GM18519 (cell line): ENCODE measurements at regions not wholly inside any gene's neighbourhood (a gene's known extent, or its start where the extent isn't known, plus 50 kb on each side); places are given as distances from the start of the nearest gene placed in this dataset.

Experiments
- ATAC-seq: cut with Tn5 transposase; IDR thresholded peaks from one replicate; pipeline ENCODE4 v1.9.1; 2021; ENCODE audit warnings: mild to moderate bottlenecking, moderate library complexity; ENCODE audit not compliant: unreplicated experiment, low FRiP score

DNA sequence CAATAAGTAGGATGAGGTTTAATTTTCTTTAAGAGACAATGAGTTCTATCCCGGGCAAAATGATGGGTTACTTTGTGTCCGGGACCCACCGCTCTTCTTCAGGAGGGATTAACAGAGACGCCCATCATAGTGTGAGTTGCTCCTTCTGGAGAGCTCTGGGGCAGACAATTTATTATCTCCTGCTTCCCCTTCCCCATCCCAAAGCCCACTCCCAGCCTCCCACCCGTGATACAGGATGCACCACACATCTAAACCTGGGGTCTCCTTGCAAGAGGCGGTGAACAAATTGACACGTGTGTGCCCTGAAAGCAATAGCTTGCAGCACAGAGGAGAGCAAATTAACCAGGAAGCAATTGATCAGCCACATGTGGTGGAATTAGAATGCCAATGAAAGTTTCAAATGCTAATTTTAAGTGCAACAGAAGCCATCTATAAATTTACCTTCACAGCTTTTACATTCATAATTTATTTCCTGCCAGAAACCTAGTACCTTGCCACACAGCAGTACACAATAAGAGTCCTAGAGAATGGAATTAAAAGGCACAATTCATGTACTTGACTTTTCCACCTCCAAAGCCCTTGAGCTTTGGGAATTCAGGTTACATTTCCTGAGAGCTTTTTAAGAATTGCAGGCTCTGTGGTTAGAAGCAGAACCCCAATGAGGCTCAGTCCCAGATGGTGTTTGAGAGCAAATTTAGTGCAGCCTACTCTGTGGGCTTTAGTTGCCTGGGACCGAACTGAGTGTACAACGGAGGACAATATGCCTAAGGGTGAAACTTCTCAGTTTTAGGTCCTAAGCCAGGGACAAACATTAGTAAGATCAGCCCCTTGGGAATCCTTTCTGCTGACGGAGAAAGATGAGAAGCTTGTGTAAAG, 399.6 kb downstream of the MED10 start:
- no peak for ATAC-seq

DNA sequence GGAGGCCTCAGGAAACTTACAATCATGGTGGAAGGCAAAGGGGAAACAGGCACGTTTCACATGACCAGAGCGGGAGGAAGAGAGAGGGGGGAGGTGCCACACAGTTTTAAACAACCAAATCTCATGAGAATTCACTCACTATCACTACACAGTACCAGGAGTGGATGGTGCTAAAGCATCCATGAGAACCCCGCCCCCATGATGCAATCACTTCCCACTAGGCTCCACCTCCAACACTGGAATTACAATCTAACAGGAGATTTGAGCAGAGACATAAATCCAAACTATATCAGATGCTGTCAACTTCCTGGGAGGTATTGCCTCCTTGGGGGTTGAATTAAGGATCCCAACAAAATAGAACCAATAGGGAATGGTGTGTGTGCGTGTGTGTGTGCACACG, 407.1 kb downstream of the MED10 start:
- no peak for ATAC-seq

DNA sequence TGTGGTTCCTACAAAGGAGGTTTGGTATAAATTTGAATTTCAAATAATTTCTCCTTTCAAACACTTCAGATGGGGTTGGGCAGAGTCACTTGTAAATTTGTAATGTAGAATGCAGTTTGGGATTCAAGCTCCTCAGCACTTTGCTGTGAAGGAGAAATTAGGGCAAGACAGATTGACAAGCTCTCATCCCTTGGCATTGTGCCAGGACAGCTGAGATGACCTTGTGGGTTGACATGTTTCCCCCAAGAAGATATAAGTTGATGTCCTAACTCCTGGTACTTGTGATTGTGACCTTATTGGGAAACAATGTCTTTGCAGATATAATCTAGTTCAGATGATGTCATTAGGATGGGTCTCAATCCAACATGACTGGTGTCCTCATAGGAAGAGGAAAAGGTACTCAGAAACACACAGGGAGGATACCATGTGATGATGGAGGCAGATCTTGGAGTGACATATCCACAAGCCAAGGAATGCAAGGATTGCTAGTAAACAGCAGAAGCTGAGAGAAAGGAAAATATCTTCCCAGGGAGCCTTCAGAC, 408.3 kb downstream of the MED10 start:
- no peak for ATAC-seq

DNA sequence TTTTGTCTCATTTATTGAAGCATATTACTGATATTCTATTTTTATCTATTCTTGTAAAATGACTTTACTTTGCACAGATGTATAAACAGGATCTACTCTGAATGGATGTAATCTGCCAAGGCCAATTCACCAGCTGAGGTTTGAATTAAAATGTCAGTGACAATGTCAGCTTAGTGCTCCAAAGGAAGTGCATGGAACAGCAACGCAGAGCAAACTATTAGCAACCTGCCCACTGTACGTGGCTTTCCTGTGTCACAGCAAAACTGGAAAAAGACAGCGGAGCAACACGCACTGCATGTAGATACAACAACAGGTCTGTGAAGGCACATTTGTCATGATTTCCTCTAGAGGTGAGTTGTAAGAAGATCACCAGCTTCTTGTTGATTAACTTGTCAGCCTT, 409.4 kb downstream of the MED10 start:
- no peak for ATAC-seq

DNA sequence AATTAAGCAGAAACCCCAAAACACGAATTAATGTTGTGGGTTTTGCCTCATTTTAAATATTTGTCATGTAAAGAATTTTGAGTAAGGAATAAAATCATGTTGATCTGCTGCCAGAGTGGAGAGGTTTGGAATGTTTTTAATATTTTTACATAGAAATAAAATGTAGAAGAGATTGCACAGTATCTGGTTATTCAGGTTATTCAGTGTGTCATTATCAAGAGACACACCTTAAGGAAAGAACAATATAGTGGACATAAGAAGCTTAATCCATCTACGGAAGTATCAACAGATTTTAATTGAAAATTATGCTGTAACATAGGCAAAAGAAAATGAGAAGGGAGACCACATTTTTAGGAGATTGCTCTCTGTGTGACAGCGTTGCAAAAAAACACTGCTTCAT, 410.4 kb downstream of the MED10 start:
- ATAC-seq = no peak

DNA sequence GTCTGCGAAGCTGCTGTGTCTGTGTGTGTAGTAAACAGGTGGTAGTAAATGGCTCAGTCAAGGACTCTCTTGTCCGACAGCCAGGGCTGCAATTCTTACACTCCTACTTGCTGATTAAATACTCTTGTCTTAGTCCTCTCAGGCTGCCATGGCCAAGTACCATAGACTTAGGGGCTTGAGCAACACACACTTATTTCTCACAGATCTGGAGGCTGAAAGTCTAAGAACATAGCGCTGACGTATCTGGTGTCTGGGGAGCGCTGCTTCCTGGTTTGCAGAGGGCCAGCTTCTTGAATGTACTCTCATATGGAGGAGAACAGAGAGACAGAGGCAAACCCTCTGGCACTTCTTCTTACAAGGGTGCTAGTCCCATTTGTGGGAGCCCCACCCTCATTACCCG, 411.0 kb downstream of the MED10 start:
- ATAC-seq = no peak

DNA sequence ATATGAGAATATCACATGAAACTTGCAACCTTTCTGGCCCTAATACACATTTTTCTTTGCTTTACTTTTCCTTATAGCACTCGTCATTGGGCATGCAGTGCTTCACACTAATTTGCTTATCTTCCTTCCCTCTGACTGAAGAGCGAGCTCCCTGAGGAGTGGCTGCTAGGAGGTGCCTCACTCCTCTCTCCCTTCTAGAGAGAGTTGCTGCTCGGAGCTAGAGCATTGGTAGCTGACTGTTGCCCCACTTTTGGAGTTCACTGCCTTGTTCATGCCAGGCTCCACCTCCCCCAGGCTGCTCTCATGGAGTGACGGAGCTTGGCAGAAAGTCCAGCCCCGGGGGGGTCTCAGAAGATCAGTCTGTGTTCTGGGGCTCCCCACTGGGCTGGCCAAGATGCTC, 413.2 kb downstream of the MED10 start:
- ATAC-seq = no peak

DNA sequence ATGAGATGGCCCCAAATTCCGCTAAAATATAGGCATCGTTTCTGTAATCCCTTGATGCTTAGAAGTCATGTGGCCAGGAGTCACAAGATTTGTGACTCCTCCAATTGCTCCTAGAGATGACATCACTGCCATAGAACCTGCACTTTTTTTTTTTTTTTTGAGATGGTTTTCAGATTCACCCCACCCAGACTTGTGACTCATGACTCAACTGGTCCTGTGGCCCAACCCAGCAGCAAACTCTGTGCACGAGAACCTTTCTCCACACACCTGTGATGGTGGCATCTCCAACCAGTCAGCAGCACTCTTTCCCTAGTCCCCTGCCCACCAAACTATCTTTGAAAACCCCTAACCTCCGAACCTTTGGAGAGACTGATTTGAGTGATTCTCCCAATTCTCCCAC, 414.0 kb downstream of the MED10 start:
- no peak for ATAC-seq

DNA sequence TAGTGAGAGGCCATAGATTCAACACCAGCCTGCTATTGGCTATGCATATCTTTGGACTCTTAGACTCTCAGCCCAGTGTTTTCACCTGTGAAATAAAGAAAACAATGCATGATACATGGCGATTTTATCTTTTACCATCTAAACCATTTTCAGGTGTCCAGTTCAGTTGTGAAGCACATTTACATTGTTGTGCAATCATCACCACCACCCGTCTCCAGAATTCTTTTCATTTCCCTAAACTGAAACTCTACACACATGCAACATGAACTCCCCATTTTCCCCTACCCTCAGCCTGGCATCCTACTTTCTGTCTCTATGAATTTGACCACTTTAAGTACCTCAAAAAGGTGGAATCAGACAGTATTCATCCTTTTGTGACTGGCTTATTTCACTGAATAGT, 420.6 kb downstream of the MED10 start:
- no peak for ATAC-seq

DNA sequence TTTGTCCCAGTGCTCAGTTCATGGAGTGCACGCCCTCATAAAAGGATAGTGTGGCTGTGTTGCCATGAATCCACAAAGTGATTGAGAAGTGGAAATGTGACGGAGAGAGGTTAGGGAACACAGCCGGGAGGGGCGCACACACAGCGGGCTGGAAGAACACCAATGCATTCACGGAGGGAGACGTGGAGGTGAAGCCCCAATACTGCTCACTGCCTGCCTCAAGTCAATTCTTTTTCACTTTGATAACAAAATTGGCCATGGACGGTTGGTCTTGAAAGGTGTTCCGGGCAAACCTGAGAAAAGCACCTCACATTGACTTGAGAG, 424.1 kb downstream of the MED10 start:
- no peak for ATAC-seq

DNA sequence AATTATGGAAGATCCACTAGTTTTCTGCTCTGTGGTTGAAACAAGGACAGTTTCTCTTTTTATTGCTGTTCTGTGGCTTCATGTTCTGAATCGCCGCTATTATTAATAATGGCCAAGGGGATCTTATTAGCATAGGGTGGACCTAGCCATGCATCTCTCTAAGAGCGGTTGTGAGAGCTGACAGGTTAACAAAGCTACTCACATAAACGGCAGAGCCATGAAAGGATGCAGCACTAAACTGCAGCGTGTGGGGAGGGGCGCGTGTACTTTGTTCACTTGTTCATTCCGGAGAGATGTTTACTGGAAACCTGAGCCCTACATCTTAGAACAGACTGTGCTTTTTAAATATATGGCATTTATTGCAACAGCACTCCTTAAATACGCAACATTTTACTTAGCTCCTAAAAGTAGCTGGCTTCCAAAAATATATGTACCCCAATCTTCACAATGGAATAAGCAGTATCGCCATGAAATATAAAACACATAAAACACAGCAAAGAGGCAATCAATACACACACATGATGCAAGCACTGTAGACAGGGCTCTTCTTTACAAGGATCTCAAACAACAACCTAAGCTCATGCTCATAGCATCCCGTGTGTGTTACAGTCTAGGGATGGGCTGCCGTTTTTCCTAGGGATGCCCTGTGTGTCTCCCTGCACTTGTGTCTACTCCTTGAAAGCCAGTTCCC, 424.6 kb downstream of the MED10 start:
- no peak for ATAC-seq

DNA sequence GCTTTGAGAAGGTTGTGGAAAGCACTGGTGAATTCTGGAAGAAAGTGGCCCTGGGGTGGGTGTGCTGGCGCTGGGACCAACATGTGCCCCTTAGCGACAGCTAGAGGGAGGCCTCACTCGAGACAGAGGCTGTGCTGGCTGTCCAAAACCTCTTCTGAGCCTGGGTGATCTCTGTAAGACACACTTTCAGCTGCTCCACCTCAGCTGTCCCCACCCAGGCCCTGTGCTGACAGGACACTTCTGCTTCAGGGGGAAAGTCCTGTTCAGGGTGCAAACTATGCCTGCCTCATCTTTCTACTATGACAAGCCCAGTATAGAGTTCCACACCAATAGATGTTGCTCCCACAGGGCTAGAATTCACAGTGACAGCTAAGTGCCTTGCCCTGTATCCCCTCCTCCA, 426.4 kb downstream of the MED10 start:
- ATAC-seq = no peak

DNA sequence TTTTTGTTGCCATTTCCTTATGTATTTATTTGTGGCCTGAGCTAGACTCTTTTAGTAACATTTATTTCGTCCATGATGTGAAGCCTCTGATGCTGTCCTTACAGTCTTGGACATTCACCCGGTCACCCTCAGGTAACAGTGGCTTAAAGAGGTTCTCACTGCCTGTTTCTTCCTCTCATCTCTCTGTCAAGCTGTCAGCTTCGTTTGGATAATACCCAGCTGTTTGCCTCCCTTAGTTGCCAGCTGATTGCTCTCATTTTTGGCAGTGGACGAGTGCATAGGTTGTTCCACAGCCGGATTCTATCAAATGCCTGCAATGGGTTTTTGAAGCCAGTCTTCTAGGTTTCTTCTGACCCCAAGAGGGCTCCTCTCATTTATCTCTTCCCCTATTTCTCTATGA, 427.7 kb downstream of the MED10 start:
- no peak for ATAC-seq

DNA sequence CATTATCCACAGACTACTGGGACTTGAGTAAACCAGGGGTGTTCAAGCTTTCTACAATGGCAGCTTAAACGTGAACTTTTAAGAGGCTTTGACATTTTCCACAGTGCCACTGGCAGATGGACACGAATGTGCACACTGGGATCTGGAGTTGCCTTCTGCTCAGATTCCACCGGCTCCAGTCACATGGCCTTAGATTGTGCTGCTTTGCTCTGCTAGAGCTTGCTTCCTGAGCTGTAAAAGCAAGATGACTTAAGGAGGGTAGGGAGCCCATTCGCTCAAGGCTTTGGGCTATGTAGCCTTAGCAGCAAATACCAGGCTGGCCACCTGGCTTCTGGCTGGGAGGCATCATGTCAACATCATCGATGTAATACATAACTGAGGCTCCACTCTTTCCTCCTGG, 436.9 kb downstream of the MED10 start:
- ATAC-seq = no peak

DNA sequence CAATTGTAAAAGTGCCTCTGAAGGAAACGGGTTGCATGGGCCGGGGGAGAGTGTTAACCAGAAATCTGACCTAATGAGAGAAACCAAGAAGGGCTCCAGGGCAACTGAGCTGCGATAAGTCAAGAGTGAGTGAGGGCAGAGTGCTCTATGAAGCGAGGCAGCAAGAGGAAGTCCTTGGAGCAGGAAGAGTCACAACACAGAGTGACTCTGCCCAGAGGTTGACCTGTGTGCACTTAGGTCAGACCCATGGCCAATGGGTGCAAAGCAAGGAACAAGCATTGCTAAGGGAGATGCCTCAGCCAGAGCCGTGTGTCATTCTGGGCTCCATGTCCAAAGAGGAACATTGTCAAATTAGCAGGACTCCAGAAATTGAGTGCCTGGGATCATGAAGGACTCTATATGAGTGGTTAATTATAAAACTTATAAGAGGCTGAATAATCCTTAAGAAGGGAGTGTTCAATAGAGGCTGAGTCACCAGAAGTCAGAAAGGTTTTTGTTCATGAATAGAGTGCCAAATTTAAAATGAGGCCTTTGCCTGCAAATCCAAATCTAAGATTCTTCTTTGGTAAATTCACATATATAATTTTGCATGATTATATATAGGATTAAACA, 438.5 kb downstream of the MED10 start:
- no peak for ATAC-seq

DNA sequence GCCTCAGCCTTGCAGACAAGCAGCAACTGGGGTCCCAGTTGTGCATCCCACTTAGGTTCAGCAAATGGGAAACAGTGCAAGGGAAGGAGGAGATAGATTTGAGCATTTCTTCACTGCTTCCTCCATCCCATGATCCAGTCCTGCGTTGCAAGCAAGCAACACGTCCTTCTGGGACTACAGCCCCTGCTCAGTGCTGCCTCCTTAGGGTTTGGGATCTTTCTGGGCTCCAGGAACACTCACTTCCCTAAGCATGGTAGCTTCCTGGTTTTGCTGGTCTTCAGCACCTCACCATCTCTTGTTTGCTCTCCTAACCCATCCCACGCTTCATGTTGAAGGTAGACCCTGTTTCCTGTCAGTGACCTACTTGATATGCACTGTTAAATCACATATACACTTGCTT, 444.7 kb downstream of the MED10 start:
- no peak for ATAC-seq

DNA sequence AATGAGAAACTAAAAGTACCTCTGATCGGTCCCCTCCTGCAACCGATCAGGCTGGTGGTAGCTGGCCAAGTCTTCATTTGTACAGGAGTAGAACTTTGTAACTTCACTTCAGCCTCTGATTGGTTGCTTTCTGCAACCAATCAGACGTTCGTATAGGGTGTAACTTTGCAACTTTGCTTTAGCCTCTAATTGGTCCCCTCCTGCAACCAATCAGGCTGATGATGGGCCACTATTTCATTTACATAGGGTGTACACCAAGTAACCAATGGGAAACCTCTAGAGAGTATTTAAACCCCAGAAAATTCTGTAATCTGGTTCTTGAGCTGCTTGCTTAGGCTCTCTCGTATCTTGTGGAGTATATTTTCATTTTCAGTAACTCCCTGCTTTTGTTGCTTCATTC, 445.5 kb downstream of the MED10 start:
- ATAC-seq = no peak

DNA sequence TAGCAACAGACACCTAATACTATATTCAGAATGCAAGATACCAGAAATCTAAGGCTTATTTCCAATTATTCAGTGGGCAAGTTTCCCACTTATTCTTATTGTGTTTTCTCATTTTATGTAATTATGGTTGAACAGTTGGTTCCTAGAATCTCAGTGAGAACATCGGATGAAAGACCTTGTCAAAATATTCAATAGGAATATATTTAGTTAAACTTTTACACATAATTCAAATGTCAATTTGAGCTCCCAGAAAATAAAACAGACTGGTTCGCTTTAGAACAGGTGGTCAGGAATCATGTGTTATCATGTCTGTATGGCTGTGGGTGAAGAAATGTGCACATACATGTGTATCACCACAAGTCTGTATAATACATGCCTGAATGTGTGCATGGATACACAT, 447.8 kb downstream of the MED10 start:
- ATAC-seq = no peak

DNA sequence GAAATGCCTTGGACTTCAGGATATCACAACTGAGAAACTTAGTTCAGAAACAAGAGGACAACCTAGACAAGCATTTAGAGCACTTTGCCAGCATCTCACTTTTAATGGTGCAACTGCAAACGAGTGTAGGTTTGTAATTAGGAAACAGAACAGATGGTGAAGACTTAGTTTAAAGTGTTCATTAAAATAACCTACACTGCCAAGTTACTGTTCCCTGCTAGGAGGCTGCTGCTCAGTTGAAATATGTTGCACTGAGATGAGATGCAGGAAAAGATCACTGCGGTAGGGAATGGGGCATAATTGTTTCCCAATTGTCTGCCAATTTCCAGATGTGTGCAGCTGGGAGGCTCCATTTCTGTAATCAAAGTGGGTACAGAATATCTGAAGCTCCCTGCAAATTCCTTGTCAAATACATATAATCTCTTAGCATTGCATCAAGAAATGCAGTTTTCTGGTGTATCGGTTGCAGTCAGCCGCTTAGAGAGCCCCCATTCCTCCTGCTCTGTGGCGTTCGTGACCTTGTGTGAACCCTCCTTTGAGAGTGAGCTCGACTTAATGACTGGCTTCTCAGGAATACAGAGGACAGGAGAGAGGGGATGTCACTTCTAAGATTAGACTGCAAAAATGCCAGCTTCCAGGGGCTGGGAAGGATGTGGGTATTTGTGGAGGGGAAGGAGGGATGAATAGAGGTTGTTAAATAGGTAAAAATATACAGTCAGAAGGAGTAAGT, 448.9 kb downstream of the MED10 start:
- no peak for ATAC-seq

DNA sequence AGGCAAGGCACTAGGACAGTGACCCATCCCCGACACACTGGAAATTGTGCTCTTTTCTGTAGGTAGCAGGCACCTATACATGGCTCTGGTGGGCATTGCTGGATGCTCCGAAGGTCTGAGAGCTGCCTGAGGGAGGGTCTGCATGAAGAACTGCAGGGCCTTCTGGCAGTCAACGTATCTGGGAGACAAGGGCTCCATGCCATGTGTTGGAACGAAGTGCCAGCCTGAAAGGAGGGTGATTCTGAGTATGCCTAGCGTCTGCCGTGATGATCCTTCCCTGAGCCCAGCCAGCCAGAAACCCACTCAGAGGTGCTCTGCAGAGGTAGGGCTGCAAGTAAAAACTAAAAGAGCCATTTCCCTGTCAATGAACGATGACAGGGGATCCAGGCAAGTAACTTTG, 453.2 kb downstream of the MED10 start:
- ATAC-seq = no peak

DNA sequence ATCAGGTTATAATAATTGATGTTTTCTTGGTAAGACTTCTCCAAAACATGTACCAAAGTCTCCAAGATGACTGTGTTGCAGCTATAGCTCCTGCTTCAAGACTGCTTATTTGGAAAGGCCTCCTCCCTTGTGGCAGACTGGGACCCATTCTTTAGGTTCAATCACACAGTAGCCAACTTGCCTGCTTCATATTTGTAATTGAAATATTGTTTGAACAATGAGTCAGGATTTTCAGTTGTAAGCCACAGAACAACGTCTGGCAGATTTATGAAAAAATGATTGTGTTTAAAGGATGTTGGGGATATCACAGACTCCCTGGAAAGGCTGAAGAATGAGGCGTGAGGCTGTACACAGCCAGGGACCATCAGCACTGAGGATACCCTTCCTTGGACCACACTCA, 458.9 kb downstream of the MED10 start:
- ATAC-seq = no peak
